ENCODE measurements at regions not wholly inside any gene's neighbourhood (a gene's known extent, or its start where the extent isn't known, plus 50 kb on each side); places are given as distances from the start of the nearest gene placed in this dataset.

- H3K4me3 ChIP-seq (ENCODE audit: low read length) = no peak overlapping the region
- H3K56ac ChIP-seq (ENCODE audit: low read length) = no peak overlapping the region
- no peak overlapping the region for H3K23ac ChIP-seq (ENCODE audit: low read length)
- no peak overlapping the region for H2BK15ac ChIP-seq (replicated peaks; ENCODE audit: low read depth)
- H3K18ac ChIP-seq (ENCODE audit: low read length) = no peak overlapping the region
- H3K27ac ChIP-seq (ENCODE audit: low read depth, low read length) = no peak overlapping the region
- no peaks in the 10 kb centered on the region for H3K27me3 ChIP-seq (ENCODE audit: insufficient read depth, low read length, poor library complexity)
- H3K4me2 ChIP-seq (ENCODE audit: low read length) = no peak overlapping the region
- H4K5ac ChIP-seq (ENCODE audit: low read length) = no peak overlapping the region
- H2BK5ac ChIP-seq (ENCODE audit: low read length) = no peak overlapping the region
- DNase-seq = no peak
- H3K36me3 ChIP-seq (ENCODE audit: control insufficient read depth, insufficient read depth, low read length) = no peaks in the 10 kb centered on the region
- H2BK120ac ChIP-seq (ENCODE audit: low read depth, low read length) = no peak overlapping the region
- H3K79me1 ChIP-seq (ENCODE audit: low read length) = no peaks in the 10 kb centered on the region
- no peak overlapping the region for H3K4ac ChIP-seq (ENCODE audit: low read depth, low read length)
- H4K8ac ChIP-seq (ENCODE audit: low read depth, low read length) = no peak overlapping the region
- no peak overlapping the region for H2AK5ac ChIP-seq (ENCODE audit: low read length)
- no CpG with 5 or more reads among the region's 2 CpGs for WGBS (ENCODE audit: extremely low coverage, insufficient coverage, low lambda C conversion rate)
- H3K9ac ChIP-seq (ENCODE audit: low read length) = no peak overlapping the region
- H3K4me1 ChIP-seq (ENCODE audit: control insufficient read depth, low read depth, low read length) = no peaks in the 10 kb centered on the region
- H3K79me2 ChIP-seq (ENCODE audit: control insufficient read depth, insufficient read depth, low read length) = no peaks in the 10 kb centered on the region
These were observed 471.7 kb downstream of the LRFN5 start for GRCh38 chr14:42078345-42078744.

GRCh38 chr14:42070031-42070430, 463.4 kb downstream of the LRFN5 start:
- H3K23ac ChIP-seq (ENCODE audit: low read length) = no peak overlapping the region
- no peak for DNase-seq
- no peaks in the 10 kb centered on the region for H3K4me1 ChIP-seq (ENCODE audit: control insufficient read depth, low read depth, low read length)
- no peak overlapping the region for H2BK120ac ChIP-seq (ENCODE audit: low read depth, low read length)
- no peak overlapping the region for H3K56ac ChIP-seq (ENCODE audit: low read length)
- H3K79me1 ChIP-seq (ENCODE audit: low read length) = no peaks in the 10 kb centered on the region
- H3K9ac ChIP-seq (ENCODE audit: low read length) = no peak overlapping the region
- no peak overlapping the region for H3K18ac ChIP-seq (ENCODE audit: low read length)
- no peak overlapping the region for H3K4ac ChIP-seq (ENCODE audit: low read depth, low read length)
- no peaks in the 10 kb centered on the region for H3K79me2 ChIP-seq (ENCODE audit: control insufficient read depth, insufficient read depth, low read length)
- no peak overlapping the region for H2AK5ac ChIP-seq (ENCODE audit: low read length)
- H2BK5ac ChIP-seq (ENCODE audit: low read length) = no peak overlapping the region
- no peak overlapping the region for H3K27ac ChIP-seq (ENCODE audit: low read depth, low read length)
- no peaks in the 10 kb centered on the region for H3K27me3 ChIP-seq (ENCODE audit: insufficient read depth, low read length, poor library complexity)
- H3K4me3 ChIP-seq (ENCODE audit: low read length) = no peak overlapping the region
- no peak overlapping the region for H4K8ac ChIP-seq (ENCODE audit: low read depth, low read length)
- H3K4me2 ChIP-seq (ENCODE audit: low read length) = no peak overlapping the region
- no CpG with 5 or more reads among the region's 3 CpGs for WGBS (ENCODE audit: extremely low coverage, insufficient coverage, low lambda C conversion rate)
- no peak overlapping the region for H2BK15ac ChIP-seq (replicated peaks; ENCODE audit: low read depth)
- no peak overlapping the region for H4K5ac ChIP-seq (ENCODE audit: low read length)
- no peaks in the 10 kb centered on the region for H3K36me3 ChIP-seq (ENCODE audit: control insufficient read depth, insufficient read depth, low read length)

- no peak overlapping the region for H3K18ac ChIP-seq (ENCODE audit: low read length)
- no CpG with 5 or more reads among the region's 2 CpGs for WGBS (ENCODE audit: extremely low coverage, insufficient coverage, low lambda C conversion rate)
- H2AK5ac ChIP-seq (ENCODE audit: low read length) = no peak overlapping the region
- no peaks in the 10 kb centered on the region for H3K4me1 ChIP-seq (ENCODE audit: control insufficient read depth, low read depth, low read length)
- H4K8ac ChIP-seq (ENCODE audit: low read depth, low read length) = no peak overlapping the region
- H3K23ac ChIP-seq (ENCODE audit: low read length) = no peak overlapping the region
- no peak overlapping the region for H3K4me2 ChIP-seq (ENCODE audit: low read length)
- H2BK120ac ChIP-seq (ENCODE audit: low read depth, low read length) = no peak overlapping the region
- H2BK5ac ChIP-seq (ENCODE audit: low read length) = no peak overlapping the region
- H3K27me3 ChIP-seq (ENCODE audit: insufficient read depth, low read length, poor library complexity) = no peaks in the 10 kb centered on the region
- no peak overlapping the region for H3K4ac ChIP-seq (ENCODE audit: low read depth, low read length)
- H3K9ac ChIP-seq (ENCODE audit: low read length) = no peak overlapping the region
- H3K56ac ChIP-seq (ENCODE audit: low read length) = no peak overlapping the region
- no peak overlapping the region for H3K4me3 ChIP-seq (ENCODE audit: low read length)
- no peaks in the 10 kb centered on the region for H3K79me1 ChIP-seq (ENCODE audit: low read length)
- H3K79me2 ChIP-seq (ENCODE audit: control insufficient read depth, insufficient read depth, low read length) = no peaks in the 10 kb centered on the region
- H2BK15ac ChIP-seq (replicated peaks; ENCODE audit: low read depth) = no peak overlapping the region
- no peaks in the 10 kb centered on the region for H3K36me3 ChIP-seq (ENCODE audit: control insufficient read depth, insufficient read depth, low read length)
- H4K5ac ChIP-seq (ENCODE audit: low read length) = no peak overlapping the region
- H3K27ac ChIP-seq (ENCODE audit: low read depth, low read length) = no peak overlapping the region
- DNase-seq = no peak
These were observed 450.4 kb downstream of the LRFN5 start for GRCh38 chr14:42057111-42057510.

- Histone ChIP-seq H3K4me3 (ENCODE audit: low read length) (no peak overlapping the region), H3K79me1 (ENCODE audit: low read length) (no peaks in the 10 kb centered on the region), H3K9ac (ENCODE audit: low read length) (no peak overlapping the region), H3K4ac (ENCODE audit: low read depth, low read length) (no peak overlapping the region), H3K27me3 (ENCODE audit: insufficient read depth, low read length, poor library complexity) (no peaks in the 10 kb centered on the region), H3K23ac (ENCODE audit: low read length) (no peak overlapping the region), H4K5ac (ENCODE audit: low read length) (no peak overlapping the region), H2AK5ac (ENCODE audit: low read length) (no peak overlapping the region), H3K4me2 (ENCODE audit: low read length) (no peak overlapping the region), H3K79me2 (ENCODE audit: control insufficient read depth, insufficient read depth, low read length) (no peaks in the 10 kb centered on the region), H2BK15ac (replicated peaks; ENCODE audit: low read depth) (no peak overlapping the region), H4K8ac (ENCODE audit: low read depth, low read length) (no peak overlapping the region), H3K18ac (ENCODE audit: low read length) (no peak overlapping the region), H3K36me3 (ENCODE audit: control insufficient read depth, insufficient read depth, low read length) (no peaks in the 10 kb centered on the region), H3K4me1 (ENCODE audit: control insufficient read depth, low read depth, low read length) (no peaks in the 10 kb centered on the region), H3K27ac (ENCODE audit: low read depth, low read length) (no peak overlapping the region), H2BK120ac (ENCODE audit: low read depth, low read length) (no peak overlapping the region), H3K56ac (ENCODE audit: low read length) (no peak overlapping the region), H2BK5ac (ENCODE audit: low read length) (no peak overlapping the region)
- no CpG with 5 or more reads among the region's 3 CpGs for WGBS (ENCODE audit: extremely low coverage, insufficient coverage, low lambda C conversion rate)
- no peak for DNase-seq
These were observed 440.9 kb downstream of the LRFN5 start for GRCh38 chr14:42047421-42048055.

- Histone ChIP-seq H3K23ac (ENCODE audit: low read length) (no peak overlapping the region), H3K4ac (ENCODE audit: low read depth, low read length) (no peak overlapping the region), H2AK5ac (ENCODE audit: low read length) (no peak overlapping the region), H3K9ac (ENCODE audit: low read length) (no peak overlapping the region), H3K56ac (ENCODE audit: low read length) (no peak overlapping the region), H3K4me2 (ENCODE audit: low read length) (no peak overlapping the region), H3K4me3 (ENCODE audit: low read length) (no peak overlapping the region), H3K79me1 (ENCODE audit: low read length) (no peaks in the 10 kb centered on the region), H3K27ac (ENCODE audit: low read depth, low read length) (no peak overlapping the region), H3K18ac (ENCODE audit: low read length) (no peak overlapping the region), H2BK5ac (ENCODE audit: low read length) (no peak overlapping the region), H4K8ac (ENCODE audit: low read depth, low read length) (no peak overlapping the region), H3K27me3 (ENCODE audit: insufficient read depth, low read length, poor library complexity) (no peaks in the 10 kb centered on the region), H4K5ac (ENCODE audit: low read length) (no peak overlapping the region), H2BK120ac (ENCODE audit: low read depth, low read length) (no peak overlapping the region), H3K4me1 (ENCODE audit: control insufficient read depth, low read depth, low read length) (no peaks in the 10 kb centered on the region), H3K79me2 (ENCODE audit: control insufficient read depth, insufficient read depth, low read length) (no peaks in the 10 kb centered on the region), H2BK15ac (replicated peaks; ENCODE audit: low read depth) (no peak overlapping the region), H3K36me3 (ENCODE audit: control insufficient read depth, insufficient read depth, low read length) (no peaks in the 10 kb centered on the region)
- DNase-seq = no peak
- WGBS (ENCODE audit: extremely low coverage, insufficient coverage, low lambda C conversion rate) = no CpG with 5 or more reads among the region's 3 CpGs
These were observed 438.7 kb downstream of the LRFN5 start for GRCh38 chr14:42045383-42045782.

GRCh38 chr14:42028607-42029006, 421.9 kb downstream of the LRFN5 start:
- no CpG with 5 or more reads among the region's 2 CpGs for WGBS (ENCODE audit: extremely low coverage, insufficient coverage, low lambda C conversion rate)
- Histone ChIP-seq H2BK120ac (ENCODE audit: low read depth, low read length) (no peak overlapping the region), H3K4me2 (ENCODE audit: low read length) (no peak overlapping the region), H2BK15ac (replicated peaks; ENCODE audit: low read depth) (no peak overlapping the region), H3K79me1 (ENCODE audit: low read length) (no peaks in the 10 kb centered on the region), H4K8ac (ENCODE audit: low read depth, low read length) (no peak overlapping the region), H3K27ac (ENCODE audit: low read depth, low read length) (no peak overlapping the region), H2AK5ac (ENCODE audit: low read length) (no peak overlapping the region), H3K4me3 (ENCODE audit: low read length) (no peak overlapping the region), H3K79me2 (ENCODE audit: control insufficient read depth, insufficient read depth, low read length) (no peaks in the 10 kb centered on the region), H3K18ac (ENCODE audit: low read length) (no peak overlapping the region), H3K4ac (ENCODE audit: low read depth, low read length) (no peak overlapping the region), H4K5ac (ENCODE audit: low read length) (no peak overlapping the region), H2BK5ac (ENCODE audit: low read length) (no peak overlapping the region), H3K36me3 (ENCODE audit: control insufficient read depth, insufficient read depth, low read length) (no peaks in the 10 kb centered on the region), H3K23ac (ENCODE audit: low read length) (no peak overlapping the region), H3K4me1 (ENCODE audit: control insufficient read depth, low read depth, low read length) (no peaks in the 10 kb centered on the region), H3K27me3 (ENCODE audit: insufficient read depth, low read length, poor library complexity) (no peaks in the 10 kb centered on the region), H3K9ac (ENCODE audit: low read length) (no peak overlapping the region), H3K56ac (ENCODE audit: low read length) (no peak overlapping the region)
- DNase-seq = no peak
